HG03039 (cell line): ENCODE measurements at regions not wholly inside any gene's neighbourhood (a gene's known extent, or its start where the extent isn't known, plus 50 kb on each side); places are given as distances from the start of the nearest gene placed in this dataset.
"Not testable (repeated sequence)": the region's sequence is repeated elsewhere in the genome, so short reads cannot be mapped to it uniquely, and the experiment has no call there.

Experiments
- ATAC-seq: cut with Tn5 transposase; IDR thresholded peaks from one replicate; pipeline ENCODE4 v1.9.1; 2021; ENCODE audit warnings: mild to moderate bottlenecking, moderate library complexity; ENCODE audit not compliant: unreplicated experiment

GRCh38 chr10:84696610-84697009 is 368.2 kb downstream of the CCSER2 start:
- ATAC-seq, result no peak

GRCh38 chr10:84698989-84699388 is 370.6 kb downstream of the CCSER2 start:
- ATAC-seq, result no peak

- no peak for ATAC-seq
These were observed 372.4 kb downstream of the CCSER2 start for GRCh38 chr10:84700668-84701369.

GRCh38 chr10:84701370-84701720 is 373.0 kb downstream of the CCSER2 start:
- no peak for ATAC-seq

DNA sequence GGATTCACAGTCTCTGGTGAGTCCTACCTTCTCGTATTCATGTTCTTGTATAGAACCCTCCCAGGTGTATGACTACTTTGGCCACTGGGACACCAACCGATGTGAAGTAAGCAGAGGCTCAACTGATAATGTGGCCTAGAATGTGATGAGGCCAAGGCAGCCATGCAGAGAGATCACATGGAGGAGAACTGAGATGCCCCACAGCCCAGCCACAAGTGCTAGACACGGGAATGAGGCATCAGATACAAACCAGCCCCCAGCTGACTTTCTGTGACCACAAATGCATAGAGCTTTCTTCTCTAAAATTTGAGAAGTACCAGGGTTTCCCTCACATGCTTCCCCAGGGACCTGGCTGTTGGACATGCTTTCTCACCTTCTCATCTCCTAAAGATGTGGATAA is 375.7 kb downstream of the CCSER2 start:
- no peak for ATAC-seq

GRCh38 chr10:84706431-84706830 is 378.0 kb downstream of the CCSER2 start:
- ATAC-seq, result no peak

DNA sequence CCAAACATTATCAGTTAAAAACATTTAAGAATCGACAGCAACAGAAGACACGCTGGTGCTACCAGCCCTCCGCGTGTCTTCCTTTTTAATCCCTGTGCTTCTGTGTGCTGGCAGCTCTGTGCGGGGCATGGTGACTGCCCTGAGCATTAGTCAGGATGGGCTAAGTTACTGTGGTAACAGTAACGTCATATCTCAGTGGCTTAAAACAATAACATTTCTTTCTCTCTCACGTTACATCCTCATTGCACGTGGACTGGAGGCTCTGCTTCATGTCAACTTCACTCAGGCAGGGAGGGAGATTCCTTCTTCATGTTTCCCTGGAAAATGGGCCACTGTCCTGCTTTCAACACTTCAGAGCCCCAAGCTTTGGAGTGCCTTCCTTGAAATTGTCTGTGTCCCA is 378.5 kb downstream of the CCSER2 start:
- ATAC-seq, result no peak

DNA sequence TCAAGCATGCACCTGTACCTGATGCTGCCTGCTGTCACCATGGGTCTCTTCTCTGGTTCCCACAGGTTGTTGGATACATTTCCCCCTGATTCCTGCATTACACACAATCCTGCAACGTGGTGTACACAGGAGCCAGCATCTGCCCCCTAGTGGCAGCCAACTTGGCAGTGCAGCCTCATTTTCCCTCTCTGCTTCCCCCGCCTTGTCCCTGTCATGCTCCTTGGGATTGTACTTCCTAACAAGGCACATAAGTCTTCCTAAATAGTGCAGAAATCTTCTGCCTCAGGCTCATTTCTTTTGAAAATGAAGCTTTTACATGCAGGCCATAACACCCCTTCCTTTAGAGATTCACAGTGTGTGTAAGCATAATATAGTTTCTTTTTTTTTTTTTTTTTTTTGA is 387.5 kb downstream of the CCSER2 start:
- no peak for ATAC-seq

GRCh38 chr10:84718877-84719616 is 390.7 kb downstream of the CCSER2 start:
- no peak for ATAC-seq

DNA sequence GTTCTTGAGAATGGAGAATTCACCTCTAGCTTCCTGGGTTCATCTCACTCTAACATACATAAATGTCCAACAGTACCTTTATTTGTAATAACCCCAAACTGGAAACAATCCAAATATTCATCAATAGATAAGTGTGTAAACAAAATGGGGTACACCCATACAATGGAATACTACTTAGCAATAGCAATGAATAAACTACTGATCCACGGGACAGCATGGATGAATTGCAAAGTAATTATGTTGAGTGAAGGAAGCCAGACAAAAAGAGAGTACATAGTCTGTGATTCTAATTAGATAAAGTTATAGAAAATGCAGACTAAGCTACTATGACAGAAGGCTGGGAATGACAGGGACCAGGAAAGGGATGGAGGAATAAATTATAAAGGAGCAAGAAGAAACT is 391.3 kb downstream of the CCSER2 start:
- no peak for ATAC-seq

DNA sequence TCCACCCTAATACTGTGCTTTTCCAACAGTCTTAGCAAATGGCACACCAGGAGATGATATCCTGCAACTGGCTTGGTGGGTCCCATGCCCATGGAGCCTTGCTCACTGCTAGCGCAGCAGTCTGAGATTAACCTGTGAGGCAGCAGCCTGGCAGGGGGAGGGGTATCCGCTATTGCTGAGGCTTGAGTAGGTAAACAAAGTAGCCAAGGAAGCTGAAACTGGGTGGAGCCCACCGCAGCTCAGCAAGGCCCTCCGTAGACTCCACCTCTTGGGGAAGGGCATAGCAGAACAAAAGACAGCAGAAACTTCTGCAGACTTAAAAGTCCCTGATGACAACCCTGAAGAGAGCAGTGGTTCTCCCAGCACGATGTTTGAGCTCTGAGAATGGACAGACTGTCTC is 399.0 kb downstream of the CCSER2 start:
- no peak for ATAC-seq

GRCh38 chr10:84739126-84739525 is 410.7 kb downstream of the CCSER2 start:
- not testable (repeated sequence) for ATAC-seq

GRCh38 chr10:84739641-84740040 is 411.3 kb downstream of the CCSER2 start:
- ATAC-seq, result no peak

GRCh38 chr10:84743483-84743882 is 415.1 kb downstream of the CCSER2 start:
- no peak for ATAC-seq

DNA sequence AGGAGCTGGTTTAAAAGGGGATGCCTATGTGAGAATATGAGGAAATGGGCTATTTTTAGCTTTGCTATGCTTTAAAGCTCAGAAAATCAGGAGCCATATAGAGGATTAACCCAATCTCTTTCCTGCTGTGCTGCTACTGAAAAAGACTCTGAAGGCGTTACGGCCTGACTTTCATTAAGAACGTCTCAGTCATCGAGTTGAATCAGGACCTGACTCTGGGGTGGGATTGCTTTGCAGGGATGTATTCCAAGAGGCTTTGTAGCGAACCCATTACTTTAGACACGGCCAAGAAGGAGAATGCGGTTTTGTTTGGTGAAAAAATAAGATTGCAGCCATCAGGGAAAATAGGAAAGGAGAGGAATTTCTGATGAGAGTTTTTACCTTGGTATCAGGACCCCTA is 426.9 kb downstream of the CCSER2 start:
- ATAC-seq, result no peak

GRCh38 chr10:84756653-84757052 is 428.3 kb downstream of the CCSER2 start:
- ATAC-seq, result not testable (repeated sequence)

- not testable (repeated sequence) for ATAC-seq
These were observed 433.7 kb downstream of the CCSER2 start for GRCh38 chr10:84761994-84762614.

DNA sequence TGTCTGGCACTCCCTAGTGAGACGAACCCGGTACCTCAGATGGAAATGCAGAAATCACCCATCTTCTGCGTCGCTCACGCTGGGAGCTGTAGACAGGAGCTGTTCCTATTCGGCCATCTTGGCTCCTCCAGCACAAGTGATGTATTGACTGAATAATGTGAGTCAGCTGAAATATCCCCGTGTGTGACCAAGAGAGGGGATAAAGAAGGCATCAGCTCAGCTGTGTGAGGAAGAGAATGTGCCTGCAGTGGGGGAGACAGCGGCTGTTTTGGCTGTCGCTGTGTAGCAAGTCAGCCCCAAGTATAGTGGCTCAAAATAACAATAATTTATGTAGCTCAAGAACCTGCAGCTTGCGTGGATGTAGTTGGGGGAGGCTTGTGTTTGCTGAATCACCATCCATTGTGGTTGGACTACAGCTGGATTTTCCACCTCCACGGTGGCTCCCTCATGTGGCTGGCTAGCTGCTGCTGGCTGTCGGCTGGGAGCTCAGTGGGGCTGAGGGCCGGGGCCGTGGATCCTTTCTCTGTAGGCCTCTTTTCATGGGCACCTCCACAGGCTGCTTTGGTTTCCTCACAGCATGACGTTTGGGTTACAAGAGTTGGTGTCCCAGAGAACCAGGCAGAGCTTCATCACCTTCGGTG is 434.5 kb downstream of the CCSER2 start:
- no peak for ATAC-seq

GRCh38 chr10:84763965-84764364 is 435.6 kb downstream of the CCSER2 start:
- no peak for ATAC-seq

GRCh38 chr10:84765086-84765485 is 436.7 kb downstream of the CCSER2 start:
- ATAC-seq, result no peak

DNA sequence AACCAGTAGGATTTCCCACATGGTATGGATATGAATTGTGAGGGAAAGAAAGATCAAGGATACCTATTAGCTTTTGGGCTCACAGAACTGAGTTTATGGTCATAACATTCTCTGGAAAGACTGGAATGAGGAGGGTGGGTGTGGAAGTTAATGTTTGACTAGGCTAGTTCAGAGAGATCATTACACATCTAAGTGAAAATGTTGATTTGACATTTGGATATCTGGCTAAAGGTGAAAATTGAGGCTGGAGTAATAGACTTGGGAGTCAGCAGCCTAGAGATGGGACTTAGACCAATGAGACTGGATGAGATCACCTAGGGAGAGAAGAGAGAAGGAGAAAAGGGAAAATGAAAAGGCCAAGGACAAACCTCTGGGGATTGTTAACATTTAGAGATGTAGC is 437.3 kb downstream of the CCSER2 start:
- ATAC-seq, result no peak

- ATAC-seq, result no peak
These were observed 438.5 kb downstream of the CCSER2 start for GRCh38 chr10:84766923-84767322.
